H1 (cell line): ENCODE measurements at regions not wholly inside any gene's neighbourhood (a gene's known extent, or its start where the extent isn't known, plus 50 kb on each side); places are given as distances from the start of the nearest gene placed in this dataset.

Experiments
- CTCF ChIA-PET: fragments of 300-600 bp; sonication (Branson Sonifier 250); formaldehyde crosslinking; loops from one replicate; lab custom pipeline; 2021; ENCODE audit not compliant: partially characterized antibody; lab: Charles Lee
- POLR2A ChIA-PET: fragments of 300-600 bp; sonication (Branson Sonifier 250); formaldehyde crosslinking; loops from one replicate; lab custom pipeline; 2021; ENCODE audit warnings: inconsistent platforms; ENCODE audit not compliant: partially characterized antibody; lab: Charles Lee
- DNase-seq, 2 experiments: peaks; one replicate each; pipeline versions ENCODE4 v3.0.0 to v3.0.0-alpha.2; 2010 to 2022; ENCODE audit warnings: low spot score in 2 of 2, low read depth in 1 of 2, mixed read lengths in 1 of 2
- FAIRE-seq: peaks from 2 replicates; lab custom pipeline; 2011; peaks lifted over from hg19 to GRCh38; lab: Jason Lieb, UNC
- H2AFZ ChIP-seq: 2 replicates; pipeline ENCODE4 v1.8.1; 2012; ENCODE audit warnings: low read length, inconsistent platforms
- H2AK5ac ChIP-seq: 2 replicates; pipeline ENCODE4 v1.6.1; 2013; ENCODE audit warnings: low read depth, low read length
- H2BK120ac ChIP-seq: replicated peaks from 2 replicates; pipeline ENCODE3; 2013; ENCODE audit warnings: low read depth, low read length, inconsistent platforms
- H2BK12ac ChIP-seq: 2 replicates; pipeline ENCODE4 v1.6.1; 2013; ENCODE audit warnings: low read depth, low read length
- H2BK15ac ChIP-seq: 2 replicates; pipeline ENCODE4 v1.6.1; 2013; ENCODE audit warnings: low read length
- H2BK20ac ChIP-seq: 2 replicates; pipeline ENCODE4 v1.6.1; 2013; ENCODE audit warnings: low read length
- H2BK5ac ChIP-seq: 2 replicates; pipeline ENCODE4 v1.6.1; 2013; ENCODE audit warnings: low read depth, low read length
- H3K14ac ChIP-seq: 2 replicates; pipeline ENCODE4 v1.6.1; 2013; ENCODE audit warnings: inconsistent platforms; ENCODE audit not compliant: insufficient read length
- H3K18ac ChIP-seq: 2 replicates; pipeline ENCODE4 v1.6.1; 2013; ENCODE audit warnings: low read length; ENCODE audit errors: extremely low read depth
- H3K23ac ChIP-seq: 2 replicates; pipeline ENCODE4 v1.6.1; 2013; ENCODE audit warnings: inconsistent platforms; ENCODE audit not compliant: insufficient read length
- H3K23me2 ChIP-seq: 2 replicates; pipeline ENCODE4 v1.6.1; 2013; ENCODE audit warnings: low read depth, low read length
- H3K27ac ChIP-seq: 2 replicates; pipeline ENCODE4 v1.6.1; 2011; ENCODE audit warnings: low read depth, low read length, inconsistent platforms
- H3K27me3 ChIP-seq, 4 experiments: replicated peaks in 1 of 4; 1 replicate in 1 of 4; 2 replicates in 3 of 4; pipeline versions ENCODE4 v1.6.1 to v1.8.1; 2011 to 2013; ENCODE audit warnings: low read length in 3 of 4, mild to moderate bottlenecking in 3 of 4, inconsistent platforms in 2 of 4, mixed read lengths in 2 of 4, moderate library complexity in 1 of 4; ENCODE audit not compliant: control insufficient read depth in 3 of 4, insufficient read depth in 3 of 4; ENCODE audit errors: extremely low read depth in 1 of 4
- H3K36me3 ChIP-seq, 4 experiments: 2 replicates each; pipeline versions ENCODE4 v1.6.1 to v1.8.1; 2011 to 2013; ENCODE audit warnings: mild to moderate bottlenecking in 4 of 4, low read length in 3 of 4, moderate library complexity in 2 of 4, control low read depth in 1 of 4, inconsistent platforms in 1 of 4; ENCODE audit not compliant: insufficient read depth in 4 of 4, control insufficient read depth in 2 of 4
- H3K4ac ChIP-seq: replicated peaks from 2 replicates; pipeline ENCODE3; 2013; ENCODE audit warnings: low read length, low read depth, mixed read lengths, inconsistent platforms; ENCODE audit not compliant: insufficient read length
- H3K4me1 ChIP-seq, 4 experiments: replicated peaks in 1 of 4; 1 replicate in 1 of 4; 2 replicates in 3 of 4; pipeline versions ENCODE4 v1.6.1 to v1.8.1; 2011 to 2013; ENCODE audit warnings: low read length in 3 of 4, inconsistent platforms in 2 of 4, mixed read lengths in 1 of 4; ENCODE audit not compliant: insufficient read depth in 4 of 4, control insufficient read depth in 3 of 4
- H3K4me2 ChIP-seq, 2 experiments: 2 replicates each; pipeline versions ENCODE4 v1.6.1 to v1.8.1; 2011 to 2013; ENCODE audit warnings: low read depth in 2 of 2, low read length in 2 of 2, control low read depth in 1 of 2, inconsistent platforms in 1 of 2, mild to moderate bottlenecking in 1 of 2; ENCODE audit not compliant: insufficient read depth in 1 of 2
- H3K4me3 ChIP-seq, 4 experiments: fragments of 200-600, 300-600 bp in 1 of 4; sonication (generic), shearing (Covaris generic), sonication (Bioruptor Twin) in 1 of 4; 2 replicates each; pipeline versions ENCODE4 v1.5.1 to v1.8.1; 2011 to 2016; ENCODE audit warnings: low read length in 4 of 4, low read depth in 3 of 4, control low read depth in 2 of 4, inconsistent platforms in 2 of 4, mild to moderate bottlenecking in 2 of 4, mixed read lengths in 1 of 4, moderate library complexity in 1 of 4; ENCODE audit not compliant: insufficient read depth in 2 of 4; ENCODE audit errors: extremely low read depth in 1 of 4
- H3K56ac ChIP-seq: replicated peaks from 2 replicates; pipeline ENCODE3; 2013; ENCODE audit warnings: low read depth, mild to moderate bottlenecking, mixed read lengths, low read length, inconsistent platforms; ENCODE audit not compliant: insufficient read length
- H3K79me1 ChIP-seq: 2 replicates; pipeline ENCODE4 v1.6.1; 2013; ENCODE audit warnings: low read depth, low read length, control low read depth
- H3K79me2 ChIP-seq, 2 experiments: 2 replicates each; pipeline versions ENCODE4 v1.6.1 to v1.8.1; 2012 to 2013; ENCODE audit warnings: low read length in 2 of 2, mild to moderate bottlenecking in 2 of 2, inconsistent platforms in 1 of 2; ENCODE audit not compliant: insufficient read depth in 2 of 2, control insufficient read depth in 1 of 2
- H3K9ac ChIP-seq, 4 experiments: replicated peaks in 1 of 4; 1 replicate in 1 of 4; 2 replicates in 3 of 4; pipeline versions ENCODE4 v1.6.1 to v1.8.1; 2011 to 2013; ENCODE audit warnings: low read depth in 3 of 4, low read length in 3 of 4, control low read depth in 2 of 4, mild to moderate bottlenecking in 2 of 4, moderate library complexity in 2 of 4, inconsistent platforms in 1 of 4; ENCODE audit errors: extremely low read depth in 1 of 4
- H3K9me3 ChIP-seq, 2 experiments: 2 replicates each; pipeline versions ENCODE4 v1.6.1 to v1.8.1; 2012 to 2013; ENCODE audit warnings: mild to moderate bottlenecking in 2 of 2, moderate library complexity in 2 of 2, control low read depth in 1 of 2, inconsistent platforms in 1 of 2, low read depth in 1 of 2, low read length in 1 of 2, mixed read lengths in 1 of 2; ENCODE audit not compliant: insufficient read depth in 2 of 2
- H4K20me1 ChIP-seq, 2 experiments: replicated peaks in 1 of 2; 2 replicates each; pipeline versions ENCODE3 to v1.8.1; 2011 to 2013; ENCODE audit warnings: inconsistent platforms in 2 of 2, low read length in 2 of 2, mild to moderate bottlenecking in 1 of 2; ENCODE audit not compliant: insufficient read depth in 2 of 2, control insufficient read depth in 1 of 2
- H4K5ac ChIP-seq: 2 replicates; pipeline ENCODE4 v1.6.1; 2013; ENCODE audit warnings: low read length, low read depth, mixed read lengths, inconsistent platforms; ENCODE audit not compliant: insufficient read length
- H4K8ac ChIP-seq: 2 replicates; pipeline ENCODE4 v1.8.0; 2013; ENCODE audit warnings: mild to moderate bottlenecking, moderate library complexity, low read length, inconsistent platforms; ENCODE audit not compliant: insufficient read depth; ENCODE audit errors: extremely low read depth
- H4K91ac ChIP-seq: replicated peaks from 2 replicates; pipeline ENCODE3; 2013; ENCODE audit warnings: low read length, mixed read lengths, inconsistent platforms; ENCODE audit not compliant: insufficient read length
- ATF2 ChIP-seq: IDR thresholded peaks from 2 replicates; pipeline ENCODE4 v1.6.1; 2012; ENCODE audit warnings: low read length, inconsistent platforms
- BCL11A ChIP-seq, 2 experiments: IDR thresholded peaks; one replicate each; pipeline ENCODE4 v1.6.1; 2011; ENCODE audit warnings: low read depth in 2 of 2, low read length in 2 of 2, mild to moderate bottlenecking in 2 of 2
- CBX5 ChIP-seq: fragments of 300-800, 300-1000 bp; sonication (generic); IDR thresholded peaks from 2 replicates; pipeline ENCODE4 v1.7.1; 2016; ENCODE audit warnings: antibody characterized with exemption, low read length, low read depth
- CEBPB ChIP-seq: IDR thresholded peaks from 2 replicates; pipeline ENCODE4 v1.6.1; 2012; ENCODE audit warnings: low read depth, low read length
- EZH2 ChIP-seq: fragments of 200-600 bp; sonication (generic); IDR thresholded peaks from 2 replicates; pipeline ENCODE4 v1.7.1; 2012; ENCODE audit warnings: low read depth, mild to moderate bottlenecking, moderate library complexity, low read length, inconsistent platforms; ENCODE audit not compliant: severe bottlenecking
- KDM4A ChIP-seq: IDR thresholded peaks from one replicate; pipeline ENCODE4 v1.7.1; 2012; ENCODE audit warnings: low read depth, mild to moderate bottlenecking, moderate library complexity, low read length, inconsistent platforms; ENCODE audit not compliant: severe bottlenecking
- NANOG ChIP-seq: IDR thresholded peaks from 2 replicates; pipeline ENCODE4 v1.6.1; 2011; ENCODE audit warnings: low read length, low read depth, mild to moderate bottlenecking, inconsistent platforms; ENCODE audit not compliant: insufficient read depth, poor library complexity, severe bottlenecking
- RAD21 ChIP-seq, 2 experiments: IDR thresholded peaks in 1 of 2; conservative IDR thresholded peaks in 1 of 2; 2 replicates each; pipeline ENCODE4 v1.6.1; 2011; ENCODE audit warnings: low read depth in 2 of 2, low read length in 2 of 2, improper control_type of control experiment in 1 of 2, inconsistent platforms in 1 of 2, mild to moderate bottlenecking in 1 of 2, moderate library complexity in 1 of 2
- SIN3A ChIP-seq, 2 experiments: IDR thresholded peaks in 1 of 2; conservative IDR thresholded peaks in 1 of 2; 2 replicates each; pipeline ENCODE4 v1.6.1; 2011 to 2012; ENCODE audit warnings: low read length in 2 of 2, improper control_type of control experiment in 1 of 2, low read depth in 1 of 2, mild to moderate bottlenecking in 1 of 2
- SIRT6 ChIP-seq: IDR thresholded peaks from one replicate; pipeline ENCODE4 v1.7.1; 2012; ENCODE audit warnings: low read length, inconsistent platforms
- SP2 ChIP-seq: IDR thresholded peaks from 2 replicates; pipeline ENCODE4 v1.6.1; 2012; ENCODE audit warnings: mild to moderate bottlenecking, low read length, inconsistent platforms
- WGBS, 2 experiments: shearing (Covaris generic) in 1 of 2; methylation state at CpG; one replicate each; pipeline versions ENCODE4 v1.1.6 to v1.1.7; 2013 to 2015; ENCODE audit warnings: low lambda C conversion rate in 2 of 2, mixed read lengths in 2 of 2, inconsistent platforms in 1 of 2, low coverage in 1 of 2, missing lambda C conversion rate in 1 of 2; ENCODE audit not compliant: insufficient replicate concordance in 2 of 2, insufficient coverage in 1 of 2, insufficient read length in 1 of 2; ENCODE audit errors: extremely low coverage in 1 of 2, missing lambda C conversion rate in 1 of 2; 5-methylcytosine and 5-hydroxymethylcytosine counted together

- Histone ChIP-seq H3K23me2 (no peaks in the 10 kb centered on the region), H3K4me1 (no peaks in the 10 kb centered on the region; a peak in 1 of 7 replicates), H3K4me3 (no peak overlapping the region), H2BK120ac (no peak overlapping the region), H2BK5ac (no peak overlapping the region), H3K4ac (no peak overlapping the region), H3K56ac (no peak overlapping the region), H3K27ac (no peak overlapping the region), H4K20me1 (no peaks in the 10 kb centered on the region), H3K79me1 (no peaks in the 10 kb centered on the region), H2AFZ (no peak overlapping the region), H4K5ac (no peak overlapping the region), H3K9ac (no peak overlapping the region), H3K4me2 (no peak overlapping the region), H4K91ac (no peak overlapping the region), H3K18ac (no peak overlapping the region), H2BK15ac (no peak overlapping the region), H2BK20ac (no peak overlapping the region), H3K23ac (no peak overlapping the region), H4K8ac (no peak overlapping the region), H3K27me3 (no peaks in the 10 kb centered on the region), H3K9me3 (no peaks in the 10 kb centered on the region), H2BK12ac (no peak overlapping the region), H2AK5ac (no peak overlapping the region), H3K79me2 (no peaks in the 10 kb centered on the region), H3K14ac (no peak overlapping the region), H3K36me3 (no peaks in the 10 kb centered on the region)
- DNase-seq: no peak
- TF ChIP-seq SP2 (no peak), NANOG (no peak), RAD21 (IDR thresholded peaks at IDR 0.05 in 1 of 2, conservative IDR thresholded peaks at IDR 0.05 in 1 of 2; ENCODE audit: low read depth in 2 of 2, low read length in 2 of 2) (no peak), ATF2 (no peak), CEBPB (no peak), EZH2 (no peak), KDM4A (no peak), SIRT6 (no peak), SIN3A (conservative IDR thresholded peaks at IDR 0.05 in 1 of 2, IDR thresholded peaks at IDR 0.05 in 1 of 2; ENCODE audit: low read depth in 1 of 2, low read length in 2 of 2) (no peak), CBX5 (no peak), BCL11A (IDR thresholded peaks at IDR 0.05; ENCODE audit: low read depth in 2 of 2, low read length in 2 of 2) (no peak)
- ChIA-PET CTCF (interaction anchor here (0.6 to 12.0 kb wide), 18 partner anchors 17 to 368 kb away, joined by 3 to 193 read pairs (median 4); partner anchors contain the start of gene GLRA1), POLR2A (interaction anchor here (0.7 kb wide), 1 partner anchor 209 kb away, joined by 3 read pairs; no protein-coding TSS in a partner anchor)
- 96% methylated on average over 2 of the region's 2 CpGs; no CpG with 5 or more reads in 1 of the 2 experiments for WGBS, 2 experiments
- no peak for FAIRE-seq
Observed at GRCh38 chr5:152144556-152144955, 219.9 kb upstream of the GLRA1 start.
